ENCODE measurements at regions not wholly inside any gene's neighbourhood (a gene's known extent, or its start where the extent isn't known, plus 50 kb on each side); places are given as distances from the start of the nearest gene placed in this dataset.

GRCh38 chr14:29232711-29233110 is 466.1 kb downstream of the FOXG1 start:
- TF ChIP-seq USF1 (IDR thresholded peaks at IDR 0.05) (no peak), MAX (IDR thresholded peaks at IDR 0.05) (no peak), FOXM1 (IDR thresholded peaks at IDR 0.05; ENCODE audit: borderline replicate concordance, low read depth) (no peak), RAD21 (IDR thresholded peaks at IDR 0.05; ENCODE audit: low read depth) (no peak), REST (IDR thresholded peaks at IDR 0.05; ENCODE audit: low read depth) (no peak), TEAD4 (IDR thresholded peaks at IDR 0.05) (no peak), CEBPB (IDR thresholded peaks at IDR 0.05) (no peak), EP300 (IDR thresholded peaks at IDR 0.05; ENCODE audit: borderline replicate concordance) (no peak), TAF1 (IDR thresholded peaks at IDR 0.05; ENCODE audit: low read depth) (no peak), YY1 (IDR thresholded peaks at IDR 0.05; ENCODE audit: low read depth) (no peak), TCF12 (IDR thresholded peaks at IDR 0.05; ENCODE audit: low read depth) (no peak), NFIC (IDR thresholded peaks at IDR 0.05) (no peak)

GRCh38 chr14:29233188-29233587 is 466.6 kb downstream of the FOXG1 start:
- TF ChIP-seq USF1 (IDR thresholded peaks at IDR 0.05): no peak
- no peak for TF ChIP-seq RAD21 (IDR thresholded peaks at IDR 0.05; ENCODE audit: low read depth)
- TF ChIP-seq TCF12 (IDR thresholded peaks at IDR 0.05; ENCODE audit: low read depth): no peak
- TF ChIP-seq EGR1 (IDR thresholded peaks at IDR 0.05): no peak
- no peak for TF ChIP-seq YY1 (IDR thresholded peaks at IDR 0.05; ENCODE audit: low read depth)
- no peak for TF ChIP-seq MAX (IDR thresholded peaks at IDR 0.05)
- TF ChIP-seq NFIC (IDR thresholded peaks at IDR 0.05): no peak
- TF ChIP-seq TEAD4 (IDR thresholded peaks at IDR 0.05): no peak
- no peak for TF ChIP-seq ZBTB7A (IDR thresholded peaks at IDR 0.05; ENCODE audit: low read depth)
- no peak for TF ChIP-seq EP300 (IDR thresholded peaks at IDR 0.05; ENCODE audit: borderline replicate concordance)
- no peak for TF ChIP-seq FOXM1 (IDR thresholded peaks at IDR 0.05; ENCODE audit: borderline replicate concordance, low read depth)
- no peak for TF ChIP-seq TAF1 (IDR thresholded peaks at IDR 0.05; ENCODE audit: low read depth)
- TF ChIP-seq CEBPB (IDR thresholded peaks at IDR 0.05): no peak

- no peak for TF ChIP-seq CEBPB (IDR thresholded peaks at IDR 0.05)
- no peak for TF ChIP-seq EP300 (IDR thresholded peaks at IDR 0.05; ENCODE audit: borderline replicate concordance)
- TF ChIP-seq ZBTB7A (IDR thresholded peaks at IDR 0.05; ENCODE audit: low read depth): no peak
- TF ChIP-seq TEAD4 (IDR thresholded peaks at IDR 0.05): no peak
- no peak for TF ChIP-seq FOXM1 (IDR thresholded peaks at IDR 0.05; ENCODE audit: borderline replicate concordance, low read depth)
- TF ChIP-seq EGR1 (IDR thresholded peaks at IDR 0.05): no peak
- TF ChIP-seq USF1 (IDR thresholded peaks at IDR 0.05): no peak
- TF ChIP-seq TAF1 (IDR thresholded peaks at IDR 0.05; ENCODE audit: low read depth): no peak
- TF ChIP-seq CREB1 (IDR thresholded peaks at IDR 0.05; ENCODE audit: low read depth): no peak
- TF ChIP-seq TCF12 (IDR thresholded peaks at IDR 0.05; ENCODE audit: low read depth): no peak
- TF ChIP-seq RAD21 (IDR thresholded peaks at IDR 0.05; ENCODE audit: low read depth): no peak
- no peak for TF ChIP-seq YY1 (IDR thresholded peaks at IDR 0.05; ENCODE audit: low read depth)
- no peak for TF ChIP-seq NFIC (IDR thresholded peaks at IDR 0.05)
Observed at GRCh38 chr14:29235991-29236390, 469.4 kb downstream of the FOXG1 start.

- TF ChIP-seq NFIC (IDR thresholded peaks at IDR 0.05) (no peak), CREB1 (IDR thresholded peaks at IDR 0.05; ENCODE audit: low read depth) (no peak), EGR1 (IDR thresholded peaks at IDR 0.05) (no peak), TCF12 (IDR thresholded peaks at IDR 0.05; ENCODE audit: low read depth) (no peak), TEAD4 (IDR thresholded peaks at IDR 0.05) (no peak), CEBPB (IDR thresholded peaks at IDR 0.05) (no peak), MAX (IDR thresholded peaks at IDR 0.05) (no peak), TAF1 (IDR thresholded peaks at IDR 0.05; ENCODE audit: low read depth) (no peak), FOXM1 (IDR thresholded peaks at IDR 0.05; ENCODE audit: borderline replicate concordance, low read depth) (no peak), YY1 (IDR thresholded peaks at IDR 0.05; ENCODE audit: low read depth) (no peak)
Observed at GRCh38 chr14:29236401-29236800, 469.8 kb downstream of the FOXG1 start.

- TF ChIP-seq CREB1 (IDR thresholded peaks at IDR 0.05; ENCODE audit: low read depth) (no peak), ZBTB7A (IDR thresholded peaks at IDR 0.05; ENCODE audit: low read depth) (no peak), YY1 (IDR thresholded peaks at IDR 0.05; ENCODE audit: low read depth) (no peak), EGR1 (IDR thresholded peaks at IDR 0.05) (no peak), NFIC (IDR thresholded peaks at IDR 0.05) (no peak), RAD21 (IDR thresholded peaks at IDR 0.05; ENCODE audit: low read depth) (no peak), EP300 (IDR thresholded peaks at IDR 0.05; ENCODE audit: borderline replicate concordance) (no peak), TAF1 (IDR thresholded peaks at IDR 0.05; ENCODE audit: low read depth) (no peak), CEBPB (IDR thresholded peaks at IDR 0.05) (no peak), REST (IDR thresholded peaks at IDR 0.05; ENCODE audit: low read depth) (no peak), USF1 (IDR thresholded peaks at IDR 0.05) (no peak), FOXM1 (IDR thresholded peaks at IDR 0.05; ENCODE audit: borderline replicate concordance, low read depth) (no peak), MAX (IDR thresholded peaks at IDR 0.05) (no peak), TEAD4 (IDR thresholded peaks at IDR 0.05) (no peak)
Observed at GRCh38 chr14:29236848-29237247, 470.3 kb downstream of the FOXG1 start.
